Right lobe of liver (tissue), 6 donors: ENCODE measurements at regions not wholly inside any gene's neighbourhood (a gene's known extent, or its start where the extent isn't known, plus 50 kb on each side); places are given as distances from the start of the nearest gene placed in this dataset.

ENCODE experiments used
- ATAC-seq, 4 donors: fragments of 200-7000 bp; cut with Tn5 transposase; one replicate each; pipeline ENCODE4 v1.9.1; 2020; ENCODE audit warnings: mild to moderate bottlenecking in 4 of 4, moderate library complexity in 4 of 4
- DNase-seq, 3 donors: peaks; one replicate each; pipeline ENCODE4 v3.0.0-alpha.2; 2020
- H3K27ac ChIP-seq, 3 donors: fragments of 200-600 bp; one replicate each; pipeline ENCODE4 v1.8.0; 2022
- H3K27me3 ChIP-seq, 2 donors: fragments of 200-600 bp; one replicate each; pipeline ENCODE4 v1.8.0; 2022
- H3K36me3 ChIP-seq, 4 donors: fragments of 200-600 bp; sonication (generic) in 1 of 4; one replicate each; pipeline versions ENCODE4 v1.5.1 to v1.8.0; 2017 to 2022; ENCODE audit warnings: control low read depth in 1 of 4
- H3K4me1 ChIP-seq, 4 donors: fragments of 200-600 bp; sonication (generic) in 1 of 4; one replicate each; pipeline versions ENCODE4 v1.5.1 to v1.8.0; 2017 to 2022; ENCODE audit warnings: control low read depth in 1 of 4
- H3K4me3 ChIP-seq, 3 donors: fragments of 200-600 bp; one replicate each; pipeline ENCODE4 v1.8.0; 2022
- H3K9me3 ChIP-seq, 4 donors: fragments of 200-600 bp; sonication (generic) in 1 of 4; one replicate each; pipeline versions ENCODE4 v1.5.1 to v1.8.0; 2017 to 2022; ENCODE audit warnings: control low read depth in 1 of 4
- POLR2A ChIP-seq: fragments of 450-650 bp; IDR thresholded peaks from one replicate; pipeline ENCODE4 v1.6.1; 2017; ENCODE audit warnings: antibody characterized with exemption, mild to moderate bottlenecking
- WGBS: methylation state at CpG from one replicate; pipeline ENCODE4 v1.1.6; 2018; ENCODE audit warnings: low coverage, low lambda C conversion rate; ENCODE audit not compliant: insufficient coverage; ENCODE audit errors: missing lambda C conversion rate; 5-methylcytosine and 5-hydroxymethylcytosine counted together
- intact Hi-C, 2 donors: fragments of 100-400 bp; cut with DNase I; formaldehyde crosslinking; loops; one replicate each; pipeline versions ENCODE4 v1.11.2 to v1.14.1; 2022
- TF ChIP-seq, protein P1 (sequence below), 4 donors: fragments of 200-600 bp in 3 of 4; fragments of 450-650 bp in 1 of 4; IDR thresholded peaks; one replicate each; pipeline versions ENCODE4 v1.5.1 to v1.8.0; 2016 to 2022; ENCODE audit warnings: antibody characterized with exemption in 4 of 4, mild to moderate bottlenecking in 2 of 4
- donor health status: DM: no; HTN: yes; CAD: no.
- donor health status: DM: no; HTN: no; CAD: no.
- donor health status: DM: no; HTN: no; CAD: no.
- donor health status: DM: no; HTN: yes; CAD: no.
- donor health status: DM: no; HTN: yes; CAD: no.

DNA sequence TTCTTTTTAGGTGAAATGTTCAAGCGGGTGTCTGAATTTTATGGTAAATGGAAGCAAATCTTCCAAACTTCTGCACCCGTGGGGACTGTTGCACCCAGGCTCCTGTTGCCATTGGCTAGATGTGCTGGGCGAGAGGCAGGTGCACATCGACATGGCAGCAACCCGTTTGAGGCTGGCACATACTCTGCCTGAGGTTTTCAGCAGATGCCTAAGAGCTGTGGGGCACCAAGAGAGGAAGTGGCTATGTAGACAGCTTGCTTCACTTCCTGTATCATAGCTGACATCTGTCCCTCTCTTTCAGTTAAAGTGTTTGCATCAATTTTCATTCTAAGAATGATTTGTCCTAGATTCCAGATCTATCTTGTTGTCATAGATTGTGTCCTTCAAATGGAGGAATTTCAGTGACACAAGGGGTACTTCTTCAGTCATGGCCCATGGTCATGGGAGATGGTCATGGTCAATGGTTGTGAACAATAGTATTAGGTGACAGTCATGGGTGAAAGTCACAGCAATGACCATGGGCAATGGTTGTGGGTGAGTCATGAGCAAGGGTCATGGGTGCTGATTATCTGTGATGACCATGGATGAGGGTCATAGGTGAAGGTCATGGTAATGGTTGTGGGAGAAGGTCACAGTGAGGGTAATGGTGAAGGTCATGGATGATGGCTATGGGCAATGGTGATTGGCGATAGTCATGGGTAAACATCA, 115.1 kb upstream of the IRX4 start:
- TF ChIP-seq, protein P1, sequence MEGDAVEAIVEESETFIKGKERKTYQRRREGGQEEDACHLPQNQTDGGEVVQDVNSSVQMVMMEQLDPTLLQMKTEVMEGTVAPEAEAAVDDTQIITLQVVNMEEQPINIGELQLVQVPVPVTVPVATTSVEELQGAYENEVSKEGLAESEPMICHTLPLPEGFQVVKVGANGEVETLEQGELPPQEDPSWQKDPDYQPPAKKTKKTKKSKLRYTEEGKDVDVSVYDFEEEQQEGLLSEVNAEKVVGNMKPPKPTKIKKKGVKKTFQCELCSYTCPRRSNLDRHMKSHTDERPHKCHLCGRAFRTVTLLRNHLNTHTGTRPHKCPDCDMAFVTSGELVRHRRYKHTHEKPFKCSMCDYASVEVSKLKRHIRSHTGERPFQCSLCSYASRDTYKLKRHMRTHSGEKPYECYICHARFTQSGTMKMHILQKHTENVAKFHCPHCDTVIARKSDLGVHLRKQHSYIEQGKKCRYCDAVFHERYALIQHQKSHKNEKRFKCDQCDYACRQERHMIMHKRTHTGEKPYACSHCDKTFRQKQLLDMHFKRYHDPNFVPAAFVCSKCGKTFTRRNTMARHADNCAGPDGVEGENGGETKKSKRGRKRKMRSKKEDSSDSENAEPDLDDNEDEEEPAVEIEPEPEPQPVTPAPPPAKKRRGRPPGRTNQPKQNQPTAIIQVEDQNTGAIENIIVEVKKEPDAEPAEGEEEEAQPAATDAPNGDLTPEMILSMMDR (IDR thresholded peaks at IDR 0.05) = no peak
- TF ChIP-seq POLR2A = no peak
- DNase-seq (no peak), ATAC-seq (no peak)
- 49% methylated on average over 6 of the region's 6 CpGs for WGBS
- Histone ChIP-seq H3K27me3 (no peaks in the 10 kb centered on the region), H3K36me3 (no peaks in the 10 kb centered on the region), H3K4me3 (no peak overlapping the region), H3K4me1 (no peaks in the 10 kb centered on the region), H3K9me3 (no peaks in the 10 kb centered on the region), H3K27ac (no peak overlapping the region)
- intact Hi-C loops = no loop called here

DNA sequence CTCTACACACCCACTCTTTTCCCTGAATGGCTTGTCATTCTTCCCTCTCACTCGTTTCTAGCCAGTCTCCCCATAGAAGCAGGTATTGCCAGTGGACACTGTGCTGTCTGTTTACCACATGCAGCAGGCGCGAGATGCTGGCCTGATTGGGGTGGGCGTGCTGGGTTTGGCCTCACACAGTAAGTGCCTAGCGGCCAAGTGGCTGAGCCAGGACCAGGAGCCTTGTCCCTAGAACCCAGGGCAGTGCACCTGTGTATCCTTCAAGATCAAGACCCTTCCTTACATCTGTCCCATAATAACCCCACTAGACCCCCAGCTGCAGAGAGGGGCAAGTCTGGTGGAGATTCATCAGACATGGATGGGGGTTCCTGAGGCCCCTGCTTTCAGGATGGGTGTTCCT, 112.8 kb upstream of the IRX4 start:
- Histone ChIP-seq H3K27me3 (no peaks in the 10 kb centered on the region), H3K4me1 (no peaks in the 10 kb centered on the region), H3K4me3 (no peak overlapping the region), H3K27ac (no peak overlapping the region), H3K9me3 (no peaks in the 10 kb centered on the region), H3K36me3 (no peaks in the 10 kb centered on the region)
- WGBS = 17% methylated on average over 1 of the region's 5 CpGs
- TF ChIP-seq POLR2A = no peak
- TF ChIP-seq, protein P1 (IDR thresholded peaks at IDR 0.05) = no peak
- intact Hi-C loops = no loop called here
- ATAC-seq = no peak
- DNase-seq = no peak

DNA sequence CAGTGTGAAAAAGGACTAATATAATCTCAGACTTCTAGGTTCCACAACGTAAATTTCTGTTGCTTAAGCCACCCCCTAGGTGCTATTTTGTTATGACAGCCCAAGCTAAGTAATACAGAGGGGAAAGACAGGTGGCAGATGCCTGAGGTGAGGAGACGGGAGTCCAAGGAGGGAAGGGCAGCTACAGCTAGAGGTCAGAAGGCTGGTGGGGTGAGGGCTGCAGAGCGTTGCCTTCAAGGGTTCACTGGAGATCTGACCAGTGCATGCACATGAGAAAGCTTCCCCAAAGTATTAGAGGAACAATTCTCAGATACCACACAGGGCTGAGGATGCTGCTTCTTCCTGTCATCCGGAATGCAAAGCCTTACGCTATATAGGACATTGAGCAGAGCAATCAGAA, 104.7 kb upstream of the IRX4 start:
- Histone ChIP-seq H3K9me3 (no peaks in the 10 kb centered on the region), H3K4me3 (no peak overlapping the region), H3K36me3 (no peaks in the 10 kb centered on the region), H3K27ac (no peak overlapping the region), H3K4me1 (no peaks in the 10 kb centered on the region), H3K27me3 (no peaks in the 10 kb centered on the region)
- no peak for DNase-seq
- ATAC-seq = no peak
- intact Hi-C loops = no loop called here
- WGBS = 54% methylated on average over 4 of the region's 5 CpGs
- TF ChIP-seq, protein P1 (IDR thresholded peaks at IDR 0.05) = no peak
- no peak for TF ChIP-seq POLR2A

DNA sequence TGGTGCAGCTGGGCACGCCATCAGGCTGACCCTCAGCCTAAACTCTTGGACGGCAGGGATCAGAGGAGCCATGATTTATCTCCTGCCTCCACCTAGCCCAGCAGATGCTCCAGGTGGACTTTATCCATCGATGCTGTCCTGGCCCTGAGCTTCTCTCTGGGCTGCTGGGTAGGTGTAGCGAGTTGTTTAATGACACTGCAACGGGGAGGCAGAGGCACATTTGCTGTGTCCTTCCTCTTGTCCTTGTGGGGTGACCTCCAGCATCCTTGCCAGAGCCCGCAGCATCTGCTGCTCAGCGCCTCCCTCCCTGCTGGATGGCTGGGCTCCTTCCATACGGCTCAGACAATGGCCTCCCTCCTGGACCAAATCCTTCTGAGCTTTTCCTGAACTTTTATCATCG, 103.1 kb upstream of the IRX4 start:
- TF ChIP-seq, protein P1 (IDR thresholded peaks at IDR 0.05) = no peak
- no peak for TF ChIP-seq POLR2A
- Histone ChIP-seq H3K9me3 (no peaks in the 10 kb centered on the region), H3K36me3 (no peaks in the 10 kb centered on the region), H3K27me3 (no peaks in the 10 kb centered on the region), H3K4me3 (no peak overlapping the region), H3K4me1 (no peaks in the 10 kb centered on the region), H3K27ac (no peak overlapping the region)
- intact Hi-C loops = no loop called here
- DNase-seq = no peak
- 51% methylated on average over 6 of the region's 9 CpGs for WGBS
- ATAC-seq = no peak
